GM23338 (cell line): ENCODE measurements at regions not wholly inside any gene's neighbourhood (a gene's known extent, or its start where the extent isn't known, plus 50 kb on each side); places are given as distances from the start of the nearest gene placed in this dataset.

Experiments used
- ATAC-seq: fragments of 200-7000 bp; cut with Tn5 transposase; 3 replicates; pipeline ENCODE4 v1.9.1; 2020
- DNase-seq: peaks from one replicate; pipeline ENCODE4 v3.0.0-alpha.2; 2015; ENCODE audit warnings: low spot score
- H2AFZ ChIP-seq: fragments of 200-600 bp; sonication (generic); 2 replicates; pipeline ENCODE4 v1.8.0; 2016; ENCODE audit warnings: antibody characterized with exemption, mild to moderate bottlenecking, moderate library complexity
- H3F3A ChIP-seq: fragments of 200-600 bp; sonication (generic); replicated peaks from 2 replicates; pipeline ENCODE4 v1.8.0; 2017; ENCODE audit warnings: antibody characterized with exemption, mixed run types, low read depth
- H3K27ac ChIP-seq: fragments of 200-600 bp; sonication (generic); 2 replicates; pipeline ENCODE4 v1.6.1; 2016; ENCODE audit warnings: low read depth
- H3K27me3 ChIP-seq: fragments of 200-600 bp; sonication (generic); 2 replicates; pipeline ENCODE4 v1.8.0; 2016; ENCODE audit warnings: mild to moderate bottlenecking, mixed run types, moderate library complexity; ENCODE audit not compliant: insufficient read depth
- H3K36me3 ChIP-seq: fragments of 200-600 bp; sonication (generic); 2 replicates; pipeline ENCODE4 v1.8.0; 2016; ENCODE audit warnings: mild to moderate bottlenecking; ENCODE audit not compliant: insufficient read depth
- H3K4me1 ChIP-seq: fragments of 200-600 bp; sonication (generic); 2 replicates; pipeline ENCODE4 v1.8.0; 2016; ENCODE audit warnings: mild to moderate bottlenecking, moderate library complexity; ENCODE audit not compliant: insufficient read depth
- H3K4me2 ChIP-seq: fragments of 200-600 bp; sonication (generic); 2 replicates; pipeline ENCODE4 v1.7.1; 2017; ENCODE audit warnings: mixed run types
- H3K4me3 ChIP-seq: fragments of 200-600 bp; sonication (generic); 2 replicates; pipeline ENCODE4 v1.6.1; 2016; ENCODE audit warnings: mixed run types
- H3K79me2 ChIP-seq: fragments of 200-600 bp; sonication (generic); replicated peaks from 2 replicates; pipeline ENCODE4 v1.8.0; 2017; ENCODE audit warnings: mild to moderate bottlenecking; ENCODE audit not compliant: insufficient read depth
- H3K9me2 ChIP-seq: fragments of 200-600 bp; sonication (generic); 2 replicates; pipeline ENCODE4 v1.8.0; 2017; ENCODE audit not compliant: insufficient read depth
- H4K20me1 ChIP-seq: fragments of 200-600 bp; sonication (generic); replicated peaks from 2 replicates; pipeline ENCODE4 v1.8.0; 2017; ENCODE audit warnings: mild to moderate bottlenecking; ENCODE audit not compliant: insufficient read depth
- H3K27ac Mint-ChIP-seq: 2 replicates; pipeline ENCODE4 v1.8.0; 2020; ENCODE audit warnings: inconsistent platforms, mild to moderate bottlenecking, moderate library complexity, mixed read lengths
- H3K27me3 Mint-ChIP-seq: 3 replicates; pipeline ENCODE4 v1.8.0; 2022; ENCODE audit warnings: low read depth, mild to moderate bottlenecking, moderate library complexity, mixed read lengths, inconsistent platforms; ENCODE audit not compliant: insufficient read depth, poor library complexity
- H3K36me3 Mint-ChIP-seq: 3 replicates; pipeline ENCODE4 v1.8.0; 2021; ENCODE audit warnings: low read depth, mild to moderate bottlenecking, inconsistent platforms, moderate library complexity, mixed read lengths
- H3K4me1 Mint-ChIP-seq: 3 replicates; pipeline ENCODE4 v1.8.0; 2020; ENCODE audit warnings: mild to moderate bottlenecking, inconsistent platforms, mixed read lengths
- H3K4me3 Mint-ChIP-seq: 3 replicates; pipeline ENCODE4 v1.8.0; 2021; ENCODE audit warnings: moderate library complexity, mild to moderate bottlenecking, inconsistent platforms, mixed read lengths
- H3K9me3 Mint-ChIP-seq: 3 replicates; pipeline ENCODE4 v1.8.0; 2020; ENCODE audit warnings: moderate library complexity, mild to moderate bottlenecking, inconsistent platforms, mixed read lengths
- EZH2phosphoT487 ChIP-seq: fragments of 200-600 bp; sonication (generic); IDR thresholded peaks from one replicate; pipeline ENCODE4 v1.8.1; 2018; ENCODE audit warnings: antibody characterized with exemption; ENCODE audit not compliant: unreplicated experiment
- STAT1 ChIP-seq: IDR thresholded peaks from one replicate; pipeline ENCODE4 v1.6.1; 2016; ENCODE audit warnings: antibody characterized with exemption; ENCODE audit not compliant: unreplicated experiment
- ZNF331 ChIP-seq: fragments of 250-450 bp; sonication (Bioruptor Pico); IDR thresholded peaks from 2 replicates; pipeline ENCODE4 v1.5.0; 2020; ENCODE audit warnings: low read depth, mild to moderate bottlenecking, moderate library complexity
- TF ChIP-seq, protein P1 (sequence below): fragments of 250-450 bp; sonication (Bioruptor Pico); IDR thresholded peaks from 2 replicates; pipeline ENCODE4 v1.5.0; 2020; ENCODE audit warnings: mild to moderate bottlenecking, moderate library complexity

GRCh38 chr11:39385911-39386310, 2073.5 kb downstream of the LRRC4C start:
- no peak overlapping the region for H2AFZ ChIP-seq

More at GRCh38 chr11:39385911-39386310, 2073.5 kb downstream of the LRRC4C start:
- ATAC-seq (no peak), DNase-seq (no peak)
- Mint-ChIP-seq H3K4me1 (no peaks in the 10 kb centered on the region), H3K27me3 (no peaks in the 10 kb centered on the region), H3K9me3 (peaks cover 27% of the 10 kb centered on the region), H3K36me3 (peaks cover 18% of the 10 kb centered on the region), H3K27ac (no peak overlapping the region), H3K4me3 (no peak overlapping the region)
- Histone ChIP-seq H3K4me2 (no peak overlapping the region), H3K4me3 (no peak overlapping the region), H3K79me2 (no peaks in the 10 kb centered on the region), H3F3A (no peaks in the 10 kb centered on the region), H4K20me1 (no peaks in the 10 kb centered on the region), H3K27me3 (no peaks in the 10 kb centered on the region), H3K27ac (no peak overlapping the region), H3K4me1 (no peaks in the 10 kb centered on the region), H3K36me3 (no peaks in the 10 kb centered on the region), H3K9me2 (no peaks in the 10 kb centered on the region)
- TF ChIP-seq EZH2phosphoT487, result no peak
- TF ChIP-seq, protein P1, sequence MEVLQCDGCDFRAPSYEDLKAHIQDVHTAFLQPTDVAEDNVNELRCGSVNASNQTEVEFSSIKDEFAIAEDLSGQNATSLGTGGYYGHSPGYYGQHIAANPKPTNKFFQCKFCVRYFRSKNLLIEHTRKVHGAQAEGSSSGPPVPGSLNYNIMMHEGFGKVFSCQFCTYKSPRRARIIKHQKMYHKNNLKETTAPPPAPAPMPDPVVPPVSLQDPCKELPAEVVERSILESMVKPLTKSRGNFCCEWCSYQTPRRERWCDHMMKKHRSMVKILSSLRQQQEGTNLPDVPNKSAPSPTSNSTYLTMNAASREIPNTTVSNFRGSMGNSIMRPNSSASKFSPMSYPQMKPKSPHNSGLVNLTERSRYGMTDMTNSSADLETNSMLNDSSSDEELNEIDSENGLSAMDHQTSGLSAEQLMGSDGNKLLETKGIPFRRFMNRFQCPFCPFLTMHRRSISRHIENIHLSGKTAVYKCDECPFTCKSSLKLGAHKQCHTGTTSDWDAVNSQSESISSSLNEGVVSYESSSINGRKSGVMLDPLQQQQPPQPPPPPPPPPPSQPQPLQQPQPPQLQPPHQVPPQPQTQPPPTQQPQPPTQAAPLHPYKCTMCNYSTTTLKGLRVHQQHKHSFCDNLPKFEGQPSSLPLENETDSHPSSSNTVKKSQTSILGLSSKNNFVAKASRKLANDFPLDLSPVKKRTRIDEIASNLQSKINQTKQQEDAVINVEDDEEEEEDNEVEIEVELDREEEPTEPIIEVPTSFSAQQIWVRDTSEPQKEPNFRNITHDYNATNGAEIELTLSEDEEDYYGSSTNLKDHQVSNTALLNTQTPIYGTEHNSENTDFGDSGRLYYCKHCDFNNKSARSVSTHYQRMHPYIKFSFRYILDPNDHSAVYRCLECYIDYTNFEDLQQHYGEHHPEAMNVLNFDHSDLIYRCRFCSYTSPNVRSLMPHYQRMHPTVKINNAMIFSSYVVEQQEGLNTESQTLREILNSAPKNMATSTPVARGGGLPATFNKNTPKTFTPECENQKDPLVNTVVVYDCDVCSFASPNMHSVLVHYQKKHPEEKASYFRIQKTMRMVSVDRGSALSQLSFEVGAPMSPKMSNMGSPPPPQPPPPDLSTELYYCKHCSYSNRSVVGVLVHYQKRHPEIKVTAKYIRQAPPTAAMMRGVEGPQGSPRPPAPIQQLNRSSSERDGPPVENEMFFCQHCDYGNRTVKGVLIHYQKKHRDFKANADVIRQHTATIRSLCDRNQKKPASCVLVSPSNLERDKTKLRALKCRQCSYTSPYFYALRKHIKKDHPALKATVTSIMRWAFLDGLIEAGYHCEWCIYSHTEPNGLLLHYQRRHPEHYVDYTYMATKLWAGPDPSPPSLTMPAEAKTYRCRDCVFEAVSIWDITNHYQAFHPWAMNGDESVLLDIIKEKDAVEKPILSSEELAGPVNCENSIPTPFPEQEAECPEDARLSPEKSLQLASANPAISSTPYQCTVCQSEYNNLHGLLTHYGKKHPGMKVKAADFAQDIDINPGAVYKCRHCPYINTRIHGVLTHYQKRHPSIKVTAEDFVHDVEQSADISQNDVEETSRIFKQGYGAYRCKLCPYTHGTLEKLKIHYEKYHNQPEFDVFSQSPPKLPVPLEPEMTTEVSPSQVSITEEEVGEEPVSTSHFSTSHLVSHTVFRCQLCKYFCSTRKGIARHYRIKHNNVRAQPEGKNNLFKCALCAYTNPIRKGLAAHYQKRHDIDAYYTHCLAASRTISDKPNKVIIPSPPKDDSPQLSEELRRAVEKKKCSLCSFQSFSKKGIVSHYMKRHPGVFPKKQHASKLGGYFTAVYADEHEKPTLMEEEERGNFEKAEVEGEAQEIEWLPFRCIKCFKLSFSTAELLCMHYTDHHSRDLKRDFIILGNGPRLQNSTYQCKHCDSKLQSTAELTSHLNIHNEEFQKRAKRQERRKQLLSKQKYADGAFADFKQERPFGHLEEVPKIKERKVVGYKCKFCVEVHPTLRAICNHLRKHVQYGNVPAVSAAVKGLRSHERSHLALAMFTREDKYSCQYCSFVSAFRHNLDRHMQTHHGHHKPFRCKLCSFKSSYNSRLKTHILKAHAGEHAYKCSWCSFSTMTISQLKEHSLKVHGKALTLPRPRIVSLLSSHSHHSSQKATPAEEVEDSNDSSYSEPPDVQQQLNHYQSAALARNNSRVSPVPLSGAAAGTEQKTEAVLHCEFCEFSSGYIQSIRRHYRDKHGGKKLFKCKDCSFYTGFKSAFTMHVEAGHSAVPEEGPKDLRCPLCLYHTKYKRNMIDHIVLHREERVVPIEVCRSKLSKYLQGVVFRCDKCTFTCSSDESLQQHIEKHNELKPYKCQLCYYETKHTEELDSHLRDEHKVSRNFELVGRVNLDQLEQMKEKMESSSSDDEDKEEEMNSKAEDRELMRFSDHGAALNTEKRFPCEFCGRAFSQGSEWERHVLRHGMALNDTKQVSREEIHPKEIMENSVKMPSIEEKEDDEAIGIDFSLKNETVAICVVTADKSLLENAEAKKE (CRISPR knock-in tag), result no peak
- no peak for TF ChIP-seq STAT1
- no peak for TF ChIP-seq ZNF331 (CRISPR knock-in tag)
